HG03342 (cell line): ENCODE measurements at regions not wholly inside any gene's neighbourhood (a gene's known extent, or its start where the extent isn't known, plus 50 kb on each side); places are given as distances from the start of the nearest gene placed in this dataset.
"Not testable (repeated sequence)": the region's sequence is repeated elsewhere in the genome, so short reads cannot be mapped to it uniquely, and the experiment has no call there.

Experiments
- ATAC-seq: cut with Tn5 transposase; IDR thresholded peaks from one replicate; pipeline ENCODE4 v1.9.1; 2021; ENCODE audit warnings: mild to moderate bottlenecking, moderate library complexity; ENCODE audit not compliant: unreplicated experiment

DNA sequence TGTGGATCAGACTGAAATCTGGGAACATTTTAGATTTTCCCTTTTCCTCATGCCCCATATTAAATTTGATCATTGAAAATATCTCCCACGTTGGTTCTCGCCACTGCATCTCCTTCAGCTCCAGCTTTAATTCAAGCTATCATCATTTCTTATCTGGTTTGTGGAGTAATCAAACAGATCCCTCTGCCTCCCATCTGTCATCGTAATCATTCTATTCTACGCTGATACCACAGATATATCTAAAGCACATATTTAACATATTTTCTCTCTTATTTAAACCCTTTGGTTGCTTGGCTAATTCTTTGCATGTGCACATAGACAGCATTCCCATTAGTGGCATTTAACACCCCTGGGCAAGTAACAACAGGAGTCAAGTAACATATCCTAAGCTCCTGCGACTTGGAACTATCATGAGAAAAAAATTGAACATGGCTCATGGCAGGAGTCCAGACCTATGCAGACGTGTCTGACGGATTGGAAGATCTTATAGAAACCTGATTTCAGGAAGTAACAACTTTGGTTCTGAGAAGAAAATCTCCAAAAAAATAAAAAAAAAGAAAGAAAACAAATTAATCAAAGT, 158.8 kb upstream of the KYNU start:
- ATAC-seq, result no peak

DNA sequence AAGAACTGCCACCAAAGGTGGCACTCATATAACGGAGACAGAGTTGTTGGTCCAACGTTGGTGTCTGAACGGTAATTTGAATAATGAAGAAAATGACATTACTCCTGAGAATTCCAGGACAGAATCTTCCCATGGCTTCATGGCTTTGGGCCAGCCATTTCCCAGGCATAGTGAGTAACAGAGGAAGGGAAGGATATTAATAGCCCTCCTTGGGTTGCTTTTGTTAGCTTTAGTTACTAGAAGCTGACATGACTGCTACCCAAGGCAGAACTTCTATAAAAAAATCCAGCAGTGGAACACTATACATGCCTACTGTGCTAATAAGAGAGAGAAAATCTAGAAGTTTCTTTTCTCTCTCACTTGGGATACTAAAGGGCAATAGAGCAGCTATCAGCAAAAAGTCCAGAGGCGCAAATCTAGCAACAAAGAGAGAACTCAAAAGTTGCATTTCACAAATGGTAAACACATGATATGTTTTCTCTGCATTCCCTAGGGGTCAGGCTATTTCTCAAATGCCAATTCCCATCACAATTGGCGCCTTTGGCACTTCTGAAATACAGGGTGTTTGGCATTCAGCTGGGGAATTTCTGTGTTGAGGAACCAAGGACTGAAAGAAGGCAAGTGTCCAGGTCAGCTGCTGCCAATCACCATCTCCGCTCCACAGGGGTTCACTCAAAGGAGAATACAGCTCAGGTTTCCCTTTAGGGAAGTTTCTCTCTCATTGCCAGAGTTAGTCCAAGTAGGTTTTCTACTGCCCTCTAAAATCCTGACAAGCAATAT, 160.8 kb upstream of the KYNU start:
- ATAC-seq, result no peak

DNA sequence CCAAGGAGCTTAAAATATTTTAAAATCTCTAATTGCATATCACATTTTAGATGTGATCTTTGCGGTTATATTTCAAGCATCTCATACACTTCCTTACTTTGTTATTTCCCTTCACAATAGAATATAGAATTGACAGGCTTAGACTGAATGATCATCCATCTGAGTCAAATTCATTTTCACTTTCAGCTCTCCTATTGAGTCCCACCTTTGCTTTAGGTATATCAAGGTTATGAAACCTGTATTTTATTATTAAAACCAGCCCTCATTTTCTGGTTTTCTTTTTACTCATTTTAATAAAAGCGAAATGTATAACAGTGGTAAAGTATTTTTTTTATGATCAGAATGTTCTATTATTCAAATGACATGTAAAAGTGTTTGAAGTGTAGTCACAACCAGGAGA, 162.9 kb upstream of the KYNU start:
- ATAC-seq, result peak; percentile 80

DNA sequence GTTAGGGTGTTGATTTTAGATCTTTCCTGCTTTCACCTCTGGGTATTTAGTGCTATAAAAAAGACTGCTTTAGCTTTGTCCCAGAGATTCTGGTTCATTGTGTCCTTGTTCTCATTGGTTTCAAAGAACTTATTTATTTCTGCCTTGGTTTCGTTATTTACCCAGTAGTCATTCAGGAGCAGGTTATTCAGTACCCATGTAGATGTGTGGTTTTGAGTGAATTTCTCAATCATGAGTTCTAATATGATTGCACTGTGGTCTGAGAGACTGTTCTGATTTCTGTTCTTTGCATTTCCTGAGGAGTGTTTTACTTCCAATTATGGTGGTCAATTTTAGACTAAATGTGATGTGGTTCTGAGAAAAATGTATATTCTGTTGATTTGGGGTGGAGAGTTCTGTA, 167.1 kb upstream of the KYNU start:
- no peak for ATAC-seq

DNA sequence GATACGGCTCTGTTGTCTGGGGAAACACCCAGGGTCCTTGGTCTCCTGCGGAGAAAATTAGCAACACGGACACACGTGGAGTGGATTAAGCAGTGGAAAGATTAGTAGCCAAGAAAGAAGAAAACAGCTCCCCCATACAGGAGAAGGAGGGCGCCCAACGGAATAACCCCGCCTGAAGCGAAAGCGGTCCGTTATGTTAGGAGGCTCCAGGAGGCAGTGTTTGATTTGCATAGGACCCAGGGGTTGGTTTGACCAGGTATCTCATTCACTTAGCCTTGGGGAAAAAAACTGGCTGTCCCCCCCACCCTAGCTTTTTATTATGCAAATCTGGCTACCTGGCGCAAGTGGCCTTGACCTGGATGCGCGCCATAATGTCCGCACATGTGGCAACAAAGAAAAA, 170.1 kb upstream of the KYNU start:
- ATAC-seq, result no peak

DNA sequence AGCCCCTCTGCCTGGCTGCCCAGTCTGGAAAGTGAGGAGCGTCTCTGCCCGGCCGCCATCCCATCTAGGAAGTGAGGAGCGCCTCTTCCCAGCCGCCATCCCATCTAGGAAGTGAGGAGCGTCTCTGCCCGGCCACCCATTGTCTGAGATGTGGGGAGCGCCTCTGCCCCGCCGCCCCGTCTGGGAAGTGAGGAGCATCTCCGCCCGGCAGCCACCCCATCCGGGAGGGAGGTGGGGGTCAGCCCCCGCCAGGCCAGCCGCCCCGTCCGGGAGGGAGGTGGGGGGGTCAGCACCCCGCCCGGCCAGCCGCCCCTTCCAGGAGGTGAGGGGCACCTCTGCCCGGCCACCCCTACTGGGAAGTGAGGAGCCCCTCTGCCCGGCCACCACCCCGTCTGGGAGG, 175.1 kb upstream of the KYNU start:
- ATAC-seq, result not testable (repeated sequence)

DNA sequence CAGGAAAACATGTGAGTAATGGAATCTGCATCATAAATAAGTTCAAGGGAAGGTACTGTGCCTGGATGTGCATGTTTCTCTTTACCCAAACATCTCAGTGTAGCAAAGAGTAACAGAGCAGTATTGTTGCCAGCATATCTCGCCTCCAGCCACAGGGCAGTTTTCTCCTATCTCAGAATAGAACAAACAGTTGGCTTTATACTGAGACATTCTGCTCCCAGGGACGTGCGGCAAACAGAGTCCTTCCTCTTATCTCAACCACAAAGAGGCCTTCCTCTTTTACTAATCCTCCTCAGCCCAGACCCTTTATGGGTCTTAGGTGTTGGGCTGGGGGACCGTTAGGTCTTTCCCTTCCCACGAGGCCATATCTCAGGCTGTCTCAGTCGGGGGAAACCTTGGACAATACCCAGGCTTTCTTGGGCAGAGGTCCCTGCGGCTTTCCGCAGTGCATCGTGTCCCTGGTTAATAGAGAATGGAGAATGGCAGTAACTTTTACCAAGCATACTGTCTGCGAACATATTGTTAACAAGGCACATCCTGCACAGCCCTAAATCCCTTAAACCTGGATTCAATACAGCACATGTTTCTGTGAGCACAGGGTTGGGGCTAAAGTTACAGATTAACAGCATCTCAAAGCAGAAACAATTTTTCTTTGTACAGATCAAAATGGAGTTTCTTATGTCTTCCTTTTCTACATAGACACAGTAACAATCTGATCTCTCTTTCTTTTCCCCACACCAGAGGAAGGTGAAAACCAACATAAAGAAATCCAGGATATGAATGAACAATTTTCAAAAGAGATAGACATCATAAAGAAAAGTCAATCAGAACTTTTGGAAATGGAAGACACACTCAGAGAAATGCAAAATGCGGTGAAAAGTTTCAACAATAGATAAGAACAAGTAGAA, 181.9 kb upstream of the KYNU start:
- ATAC-seq, result not testable (repeated sequence)

DNA sequence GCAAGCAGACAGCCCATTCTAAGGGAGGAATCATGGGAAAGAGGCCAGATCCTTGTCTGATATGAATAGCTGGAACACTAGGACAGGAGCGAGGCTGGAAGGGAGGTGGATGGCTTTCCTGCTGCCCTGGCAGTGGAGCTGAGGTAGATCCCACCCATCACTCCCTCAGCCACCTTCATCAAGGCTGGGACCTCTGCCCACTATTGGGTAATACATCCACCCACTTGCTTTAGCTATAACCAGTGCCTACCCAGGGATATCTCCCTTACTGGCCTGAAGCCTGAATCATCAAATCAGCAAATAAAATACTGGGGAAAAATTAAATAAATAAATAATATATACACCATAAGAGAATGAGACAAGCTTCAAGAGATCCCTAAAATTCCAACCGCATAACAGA, 183.2 kb upstream of the KYNU start:
- ATAC-seq, result no peak

DNA sequence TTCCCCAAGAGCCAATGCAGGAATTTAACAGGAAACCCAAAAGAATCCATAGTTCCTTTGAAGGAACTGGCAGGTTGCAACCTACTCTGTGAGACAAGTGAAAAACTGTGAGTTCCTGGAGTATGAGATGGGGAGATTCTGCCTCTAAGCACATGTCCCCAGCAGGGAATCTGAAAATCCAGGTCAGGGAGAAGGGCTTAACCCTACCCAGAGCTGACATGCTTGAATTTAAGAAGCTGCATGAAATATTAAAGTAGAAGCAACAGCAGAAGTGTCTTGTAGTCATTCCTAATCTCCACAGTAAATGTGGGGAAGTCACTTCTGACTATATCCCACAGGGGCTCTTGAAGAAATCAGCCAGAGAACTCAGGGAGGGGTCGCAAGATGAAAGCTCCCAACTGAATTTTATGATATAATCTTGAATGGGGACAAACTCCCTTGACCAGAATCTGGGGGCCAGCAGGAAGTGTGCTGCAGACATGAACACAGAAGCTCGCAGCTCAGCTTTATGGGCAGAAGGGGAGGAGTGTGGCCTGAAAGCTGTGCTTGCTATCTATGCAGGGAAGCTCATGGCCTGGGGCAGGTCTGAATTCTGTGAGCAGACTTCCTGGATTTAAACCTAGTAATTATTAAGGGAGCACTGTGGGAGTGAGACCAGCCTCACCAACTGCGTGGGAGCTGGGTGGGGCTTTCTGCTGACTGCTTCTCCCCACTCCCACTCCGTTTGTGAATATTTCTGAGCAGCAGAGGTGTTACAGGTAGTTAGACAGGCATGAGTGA, 184.1 kb upstream of the KYNU start:
- no peak for ATAC-seq

DNA sequence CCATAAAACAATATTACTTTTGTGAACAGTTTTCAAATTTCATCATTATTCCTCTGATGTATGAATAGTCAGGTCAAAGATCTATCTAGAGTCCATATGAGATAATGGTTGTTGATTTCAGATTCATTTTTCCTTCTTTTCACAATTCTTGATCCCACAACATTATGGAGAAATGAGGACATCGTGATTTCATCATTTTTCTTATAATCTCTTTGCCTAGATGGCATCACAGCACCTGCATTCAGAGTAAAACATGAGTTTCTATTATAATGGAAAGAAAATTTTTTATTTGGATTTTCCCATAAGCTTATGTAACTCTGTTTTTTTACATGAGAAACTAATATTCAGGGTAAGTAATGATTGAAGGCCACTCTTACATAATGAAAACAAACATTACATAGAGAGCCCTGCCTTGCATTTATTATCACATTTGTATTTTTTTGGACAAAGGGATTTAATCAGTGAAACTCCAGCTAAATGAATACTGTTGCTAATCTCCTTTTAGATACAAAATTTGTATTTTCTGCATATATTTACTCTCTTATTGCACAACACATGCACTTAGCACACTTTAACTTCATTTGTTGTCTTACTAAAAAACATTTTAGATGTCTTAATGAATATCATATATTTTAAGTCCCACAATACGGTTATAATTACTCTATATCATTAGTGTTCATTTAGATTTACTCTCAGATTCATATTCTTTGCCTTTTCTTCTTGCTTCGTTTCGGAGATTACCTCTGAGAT, 188.4 kb upstream of the KYNU start:
- ATAC-seq, result no peak

DNA sequence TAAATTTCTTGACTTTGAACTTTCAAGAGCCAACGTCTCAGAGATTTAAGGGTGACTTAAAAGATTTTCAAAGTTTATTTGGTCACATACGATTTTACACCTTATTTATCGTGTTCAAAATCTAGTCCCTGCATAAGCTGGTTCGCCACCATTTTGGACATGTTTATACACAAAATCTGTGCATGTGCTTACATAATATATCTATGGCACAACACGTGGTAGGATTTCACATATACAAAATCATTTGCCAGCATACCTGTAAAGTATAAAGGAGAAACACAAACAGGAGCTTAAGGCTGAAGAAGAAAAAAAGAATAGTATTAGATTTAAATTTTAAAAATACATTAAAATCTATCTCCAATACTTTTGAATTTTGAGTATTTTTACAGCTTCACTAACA, 190.0 kb upstream of the KYNU start:
- no peak for ATAC-seq

DNA sequence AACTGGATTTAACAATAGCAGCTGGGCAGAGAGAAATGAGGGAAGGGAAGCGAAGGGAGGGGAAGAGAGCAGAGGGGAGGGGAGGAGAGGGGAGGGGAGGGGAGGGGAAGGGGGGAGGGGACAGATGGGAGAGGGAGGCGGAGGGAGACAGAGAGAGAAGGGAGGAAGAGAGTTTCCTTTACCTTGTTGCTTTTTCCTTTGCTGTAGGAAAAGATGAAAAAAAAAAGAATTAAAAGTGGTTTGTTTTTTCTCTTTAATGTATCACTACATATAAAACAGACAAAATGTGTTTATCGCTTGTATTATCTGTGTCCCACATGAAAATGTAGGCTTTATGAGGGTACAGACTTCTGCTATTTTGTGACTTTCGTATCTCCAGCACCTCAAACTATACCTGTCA, 190.4 kb upstream of the KYNU start:
- ATAC-seq, result no peak

DNA sequence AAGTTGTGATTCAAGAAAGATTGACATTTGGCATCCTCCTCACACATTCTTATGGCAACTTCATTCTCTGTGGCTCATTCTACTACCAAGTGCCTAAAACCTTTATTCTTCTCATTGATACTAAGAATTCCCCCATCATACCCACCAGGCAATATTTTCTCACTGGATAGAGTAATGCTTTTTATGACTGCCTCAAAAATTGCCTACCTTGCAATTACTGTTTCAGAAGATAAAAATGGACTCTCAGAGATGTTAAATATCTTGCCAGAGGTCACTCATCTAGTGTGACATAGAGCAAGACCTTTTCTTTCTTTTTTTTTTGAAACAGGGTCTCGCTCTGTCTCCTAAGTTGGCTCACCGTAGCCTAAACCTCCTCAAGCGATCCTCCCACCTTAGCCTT, 192.8 kb upstream of the KYNU start:
- no peak for ATAC-seq

DNA sequence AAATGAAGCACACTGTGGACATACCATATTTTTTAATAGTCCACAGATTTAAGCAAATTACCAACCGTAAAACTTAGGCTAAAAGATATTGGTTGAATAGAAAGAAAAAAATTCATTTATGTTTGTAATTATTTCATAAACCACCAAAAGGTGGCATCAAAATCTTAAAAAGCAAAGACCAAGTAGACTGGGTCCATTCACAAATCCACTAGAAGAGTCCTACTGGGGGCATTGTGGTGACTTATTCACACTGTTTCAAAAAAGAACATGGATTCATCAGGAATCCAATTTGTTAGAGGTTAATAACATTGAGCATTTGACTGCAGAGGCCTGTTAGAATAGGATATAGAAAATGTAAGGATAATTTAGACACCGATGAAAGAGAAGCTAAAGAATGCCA, 194.9 kb upstream of the KYNU start:
- ATAC-seq, result no peak

DNA sequence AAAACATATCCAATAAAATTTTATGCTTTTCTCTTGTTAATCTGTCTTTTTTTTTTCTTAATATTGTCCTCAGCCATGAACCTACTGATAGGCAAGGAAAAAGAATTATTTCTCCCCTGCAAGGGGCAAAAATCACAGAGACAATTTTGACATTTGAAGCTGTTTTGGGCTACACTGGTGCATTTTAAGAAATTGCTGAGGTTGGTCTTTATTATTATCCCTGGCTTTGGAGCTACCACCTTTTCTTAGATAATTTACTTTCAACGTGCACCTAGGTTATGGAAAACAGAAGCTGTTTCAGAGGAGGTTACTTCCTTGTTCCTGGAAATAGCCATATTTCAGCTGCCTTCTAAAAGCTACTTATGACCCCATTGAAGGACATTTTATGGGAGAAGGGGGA, 195.5 kb upstream of the KYNU start:
- ATAC-seq, result no peak

DNA sequence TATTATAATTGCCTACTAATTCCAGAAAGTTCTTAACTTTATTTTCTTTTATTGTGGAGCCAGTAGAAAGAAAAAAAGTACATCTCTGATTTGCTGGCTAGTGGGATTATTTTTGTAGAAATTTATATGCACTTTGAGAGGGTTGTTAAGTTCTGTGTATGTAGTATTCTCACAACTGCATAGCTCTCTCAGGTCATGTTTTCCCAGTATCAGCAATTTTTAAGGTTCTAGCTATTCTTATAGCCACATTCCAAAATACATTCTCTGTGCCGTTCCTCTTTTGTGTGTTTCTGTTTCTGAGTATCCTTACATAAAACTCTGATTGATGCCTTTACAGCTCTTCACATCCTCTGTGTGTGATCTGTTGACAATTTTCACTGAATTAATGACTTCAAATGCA, 199.3 kb upstream of the KYNU start:
- ATAC-seq, result no peak

DNA sequence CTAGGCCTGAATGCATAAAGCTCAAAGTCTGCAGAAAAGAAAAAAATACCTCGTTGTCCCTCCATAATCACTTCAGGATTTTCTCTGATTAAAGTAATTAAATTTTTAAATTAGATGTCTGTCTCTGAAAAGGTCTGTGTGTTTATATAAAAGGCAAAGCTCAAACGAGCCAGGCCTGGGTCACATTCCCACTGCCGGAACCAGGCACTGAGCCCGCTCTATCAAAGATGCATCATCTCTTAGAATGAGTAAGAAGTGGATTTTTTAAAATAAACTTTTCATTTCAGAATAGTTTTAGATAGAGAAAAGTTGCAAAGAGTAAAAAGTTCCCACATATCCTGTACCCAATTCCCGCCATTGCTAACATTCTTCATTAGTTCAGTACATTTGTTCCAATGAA, 202.1 kb upstream of the KYNU start:
- no peak for ATAC-seq

DNA sequence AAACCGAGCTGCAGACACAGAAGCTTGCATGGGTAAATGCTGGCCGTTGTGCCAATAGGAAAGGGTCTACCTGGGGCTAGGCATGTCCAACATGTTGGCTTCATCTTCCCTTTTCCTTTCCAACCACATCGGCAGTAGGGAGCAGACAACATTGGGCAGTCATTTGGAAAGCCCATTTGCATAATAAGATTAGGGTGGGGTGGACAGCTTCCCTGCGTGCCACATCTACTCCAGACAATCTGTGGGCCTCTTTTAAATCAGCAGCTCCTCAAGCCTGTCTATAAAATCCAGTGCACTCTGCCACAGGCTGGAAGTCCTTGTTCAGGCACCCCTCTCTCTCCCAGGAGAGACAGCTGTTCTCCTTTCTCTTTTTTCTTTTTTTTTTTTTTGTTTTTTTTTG, 203.6 kb upstream of the KYNU start:
- no peak for ATAC-seq

DNA sequence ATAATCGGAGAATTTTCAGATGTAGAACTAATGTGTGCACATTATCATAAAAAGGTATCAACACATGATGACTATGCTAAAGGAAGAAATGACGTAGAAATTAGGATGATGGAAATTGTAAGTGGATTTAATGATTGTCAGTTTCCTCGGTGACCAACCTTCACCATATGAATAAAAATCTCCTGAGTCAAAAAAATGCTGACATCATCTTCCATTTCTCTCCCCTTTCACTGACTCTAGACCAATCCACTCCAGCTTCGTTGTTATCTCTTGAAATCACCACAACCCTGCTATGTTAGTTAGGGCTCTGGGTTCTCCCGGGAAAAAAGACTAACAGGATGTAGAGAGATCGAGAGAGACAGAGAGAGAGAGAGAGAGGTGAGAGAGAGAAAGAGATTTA, 204.8 kb upstream of the KYNU start:
- ATAC-seq, result no peak

DNA sequence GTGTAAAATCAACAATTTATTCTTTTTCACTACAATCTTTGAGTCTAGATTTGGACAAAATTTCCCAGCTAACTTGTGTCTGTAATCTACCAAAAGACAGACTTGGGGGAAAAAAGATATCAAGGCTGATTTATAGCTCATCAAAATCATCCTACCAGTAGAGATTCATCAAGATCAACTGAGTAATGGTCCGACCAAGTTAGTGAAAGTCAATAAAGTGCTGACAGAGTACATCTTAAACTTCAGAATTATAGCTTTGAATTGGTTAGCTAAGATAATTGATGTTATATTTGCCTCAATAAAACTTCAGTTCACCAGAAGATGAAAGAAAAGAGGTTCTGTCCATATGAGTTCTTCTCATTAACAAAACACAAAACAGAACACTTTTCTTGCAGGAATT, 207.1 kb upstream of the KYNU start:
- no peak for ATAC-seq
